CD4-positive, alpha-beta T cell treated with Interleukin-6 for 4 hours (primary cell): ENCODE measurements at regions not wholly inside any gene's neighbourhood (a gene's known extent, or its start where the extent isn't known, plus 50 kb on each side); places are given as distances from the start of the nearest gene placed in this dataset.
"Not testable (repeated sequence)": the region's sequence is repeated elsewhere in the genome, so short reads cannot be mapped to it uniquely, and the experiment has no call there.

Source experiments
- DNase-seq: peaks from one replicate; pipeline ENCODE4 v3.0.0-alpha.2; 2020; ENCODE audit warnings: mixed read lengths

- DNase-seq, result no peak
Observed at GRCh38 chr4:184280137-184280536, 62.5 kb upstream of the ENPP6 start.

- no peak for DNase-seq
Observed at GRCh38 chr4:184279496-184280061, 61.9 kb upstream of the ENPP6 start.

- not testable (repeated sequence) for DNase-seq
Observed at GRCh38 chr4:184277769-184278168, 60.1 kb upstream of the ENPP6 start.

GRCh38 chr4:184277010-184277409, 59.3 kb upstream of the ENPP6 start:
- not testable (repeated sequence) for DNase-seq

GRCh38 chr4:184276346-184276745, 58.7 kb upstream of the ENPP6 start:
- not testable (repeated sequence) for DNase-seq

GRCh38 chr4:184275766-184276165, 58.1 kb upstream of the ENPP6 start:
- DNase-seq, result no peak

GRCh38 chr4:184274286-184274951, 56.7 kb upstream of the ENPP6 start:
- DNase-seq, result no peak

GRCh38 chr4:184273166-184274147, 55.8 kb upstream of the ENPP6 start:
- DNase-seq, result no peak

- DNase-seq, result no peak
Observed at GRCh38 chr4:184270808-184271413, 53.2 kb upstream of the ENPP6 start.

GRCh38 chr4:184269879-184270430, 52.3 kb upstream of the ENPP6 start:
- DNase-seq, result no peak

- no peak for DNase-seq
Observed at GRCh38 chr4:184268584-184269160, 51.0 kb upstream of the ENPP6 start.

- peak; percentile 74 for DNase-seq
Observed at GRCh38 chr4:184267673-184268583, 50.3 kb upstream of the ENPP6 start.
